ENCODE measurements at regions not wholly inside any gene's neighbourhood (a gene's known extent, or its start where the extent isn't known, plus 50 kb on each side); places are given as distances from the start of the nearest gene placed in this dataset.

DNA sequence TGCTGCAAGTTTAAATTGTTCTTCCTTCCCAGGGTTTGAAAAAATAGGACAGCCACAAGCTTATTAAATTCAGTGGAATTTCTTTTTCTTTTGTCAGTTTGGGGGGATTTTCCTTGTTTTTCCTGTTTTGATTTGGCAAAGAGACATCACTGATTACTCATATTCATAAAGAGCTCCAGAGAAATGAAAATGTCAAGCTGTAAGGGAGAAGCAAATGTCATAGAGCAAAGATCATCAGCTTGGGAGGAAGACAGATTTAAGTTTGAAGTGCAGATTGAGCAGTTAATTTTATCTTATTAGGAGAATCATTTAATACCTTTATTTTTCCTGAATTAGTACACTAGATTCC, 255.8 kb upstream of the PHYHIPL start (continued):
- TF ChIP-seq, protein P1, sequence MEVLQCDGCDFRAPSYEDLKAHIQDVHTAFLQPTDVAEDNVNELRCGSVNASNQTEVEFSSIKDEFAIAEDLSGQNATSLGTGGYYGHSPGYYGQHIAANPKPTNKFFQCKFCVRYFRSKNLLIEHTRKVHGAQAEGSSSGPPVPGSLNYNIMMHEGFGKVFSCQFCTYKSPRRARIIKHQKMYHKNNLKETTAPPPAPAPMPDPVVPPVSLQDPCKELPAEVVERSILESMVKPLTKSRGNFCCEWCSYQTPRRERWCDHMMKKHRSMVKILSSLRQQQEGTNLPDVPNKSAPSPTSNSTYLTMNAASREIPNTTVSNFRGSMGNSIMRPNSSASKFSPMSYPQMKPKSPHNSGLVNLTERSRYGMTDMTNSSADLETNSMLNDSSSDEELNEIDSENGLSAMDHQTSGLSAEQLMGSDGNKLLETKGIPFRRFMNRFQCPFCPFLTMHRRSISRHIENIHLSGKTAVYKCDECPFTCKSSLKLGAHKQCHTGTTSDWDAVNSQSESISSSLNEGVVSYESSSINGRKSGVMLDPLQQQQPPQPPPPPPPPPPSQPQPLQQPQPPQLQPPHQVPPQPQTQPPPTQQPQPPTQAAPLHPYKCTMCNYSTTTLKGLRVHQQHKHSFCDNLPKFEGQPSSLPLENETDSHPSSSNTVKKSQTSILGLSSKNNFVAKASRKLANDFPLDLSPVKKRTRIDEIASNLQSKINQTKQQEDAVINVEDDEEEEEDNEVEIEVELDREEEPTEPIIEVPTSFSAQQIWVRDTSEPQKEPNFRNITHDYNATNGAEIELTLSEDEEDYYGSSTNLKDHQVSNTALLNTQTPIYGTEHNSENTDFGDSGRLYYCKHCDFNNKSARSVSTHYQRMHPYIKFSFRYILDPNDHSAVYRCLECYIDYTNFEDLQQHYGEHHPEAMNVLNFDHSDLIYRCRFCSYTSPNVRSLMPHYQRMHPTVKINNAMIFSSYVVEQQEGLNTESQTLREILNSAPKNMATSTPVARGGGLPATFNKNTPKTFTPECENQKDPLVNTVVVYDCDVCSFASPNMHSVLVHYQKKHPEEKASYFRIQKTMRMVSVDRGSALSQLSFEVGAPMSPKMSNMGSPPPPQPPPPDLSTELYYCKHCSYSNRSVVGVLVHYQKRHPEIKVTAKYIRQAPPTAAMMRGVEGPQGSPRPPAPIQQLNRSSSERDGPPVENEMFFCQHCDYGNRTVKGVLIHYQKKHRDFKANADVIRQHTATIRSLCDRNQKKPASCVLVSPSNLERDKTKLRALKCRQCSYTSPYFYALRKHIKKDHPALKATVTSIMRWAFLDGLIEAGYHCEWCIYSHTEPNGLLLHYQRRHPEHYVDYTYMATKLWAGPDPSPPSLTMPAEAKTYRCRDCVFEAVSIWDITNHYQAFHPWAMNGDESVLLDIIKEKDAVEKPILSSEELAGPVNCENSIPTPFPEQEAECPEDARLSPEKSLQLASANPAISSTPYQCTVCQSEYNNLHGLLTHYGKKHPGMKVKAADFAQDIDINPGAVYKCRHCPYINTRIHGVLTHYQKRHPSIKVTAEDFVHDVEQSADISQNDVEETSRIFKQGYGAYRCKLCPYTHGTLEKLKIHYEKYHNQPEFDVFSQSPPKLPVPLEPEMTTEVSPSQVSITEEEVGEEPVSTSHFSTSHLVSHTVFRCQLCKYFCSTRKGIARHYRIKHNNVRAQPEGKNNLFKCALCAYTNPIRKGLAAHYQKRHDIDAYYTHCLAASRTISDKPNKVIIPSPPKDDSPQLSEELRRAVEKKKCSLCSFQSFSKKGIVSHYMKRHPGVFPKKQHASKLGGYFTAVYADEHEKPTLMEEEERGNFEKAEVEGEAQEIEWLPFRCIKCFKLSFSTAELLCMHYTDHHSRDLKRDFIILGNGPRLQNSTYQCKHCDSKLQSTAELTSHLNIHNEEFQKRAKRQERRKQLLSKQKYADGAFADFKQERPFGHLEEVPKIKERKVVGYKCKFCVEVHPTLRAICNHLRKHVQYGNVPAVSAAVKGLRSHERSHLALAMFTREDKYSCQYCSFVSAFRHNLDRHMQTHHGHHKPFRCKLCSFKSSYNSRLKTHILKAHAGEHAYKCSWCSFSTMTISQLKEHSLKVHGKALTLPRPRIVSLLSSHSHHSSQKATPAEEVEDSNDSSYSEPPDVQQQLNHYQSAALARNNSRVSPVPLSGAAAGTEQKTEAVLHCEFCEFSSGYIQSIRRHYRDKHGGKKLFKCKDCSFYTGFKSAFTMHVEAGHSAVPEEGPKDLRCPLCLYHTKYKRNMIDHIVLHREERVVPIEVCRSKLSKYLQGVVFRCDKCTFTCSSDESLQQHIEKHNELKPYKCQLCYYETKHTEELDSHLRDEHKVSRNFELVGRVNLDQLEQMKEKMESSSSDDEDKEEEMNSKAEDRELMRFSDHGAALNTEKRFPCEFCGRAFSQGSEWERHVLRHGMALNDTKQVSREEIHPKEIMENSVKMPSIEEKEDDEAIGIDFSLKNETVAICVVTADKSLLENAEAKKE (CRISPR knock-in tag; IDR thresholded peaks at IDR 0.05): no peak
- TF ChIP-seq EZH2 (IDR thresholded peaks at IDR 0.05; ENCODE audit: low read depth, unreplicated experiment) (no peak), ZNF114 (CRISPR knock-in tag; IDR thresholded peaks at IDR 0.05) (no peak)
- TF ChIP-seq, protein P2, sequence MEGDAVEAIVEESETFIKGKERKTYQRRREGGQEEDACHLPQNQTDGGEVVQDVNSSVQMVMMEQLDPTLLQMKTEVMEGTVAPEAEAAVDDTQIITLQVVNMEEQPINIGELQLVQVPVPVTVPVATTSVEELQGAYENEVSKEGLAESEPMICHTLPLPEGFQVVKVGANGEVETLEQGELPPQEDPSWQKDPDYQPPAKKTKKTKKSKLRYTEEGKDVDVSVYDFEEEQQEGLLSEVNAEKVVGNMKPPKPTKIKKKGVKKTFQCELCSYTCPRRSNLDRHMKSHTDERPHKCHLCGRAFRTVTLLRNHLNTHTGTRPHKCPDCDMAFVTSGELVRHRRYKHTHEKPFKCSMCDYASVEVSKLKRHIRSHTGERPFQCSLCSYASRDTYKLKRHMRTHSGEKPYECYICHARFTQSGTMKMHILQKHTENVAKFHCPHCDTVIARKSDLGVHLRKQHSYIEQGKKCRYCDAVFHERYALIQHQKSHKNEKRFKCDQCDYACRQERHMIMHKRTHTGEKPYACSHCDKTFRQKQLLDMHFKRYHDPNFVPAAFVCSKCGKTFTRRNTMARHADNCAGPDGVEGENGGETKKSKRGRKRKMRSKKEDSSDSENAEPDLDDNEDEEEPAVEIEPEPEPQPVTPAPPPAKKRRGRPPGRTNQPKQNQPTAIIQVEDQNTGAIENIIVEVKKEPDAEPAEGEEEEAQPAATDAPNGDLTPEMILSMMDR (conservative IDR thresholded peaks at IDR 0.05; ENCODE audit: low read depth in 2 of 2): no peak
- TF ChIP-seq, protein P3, sequence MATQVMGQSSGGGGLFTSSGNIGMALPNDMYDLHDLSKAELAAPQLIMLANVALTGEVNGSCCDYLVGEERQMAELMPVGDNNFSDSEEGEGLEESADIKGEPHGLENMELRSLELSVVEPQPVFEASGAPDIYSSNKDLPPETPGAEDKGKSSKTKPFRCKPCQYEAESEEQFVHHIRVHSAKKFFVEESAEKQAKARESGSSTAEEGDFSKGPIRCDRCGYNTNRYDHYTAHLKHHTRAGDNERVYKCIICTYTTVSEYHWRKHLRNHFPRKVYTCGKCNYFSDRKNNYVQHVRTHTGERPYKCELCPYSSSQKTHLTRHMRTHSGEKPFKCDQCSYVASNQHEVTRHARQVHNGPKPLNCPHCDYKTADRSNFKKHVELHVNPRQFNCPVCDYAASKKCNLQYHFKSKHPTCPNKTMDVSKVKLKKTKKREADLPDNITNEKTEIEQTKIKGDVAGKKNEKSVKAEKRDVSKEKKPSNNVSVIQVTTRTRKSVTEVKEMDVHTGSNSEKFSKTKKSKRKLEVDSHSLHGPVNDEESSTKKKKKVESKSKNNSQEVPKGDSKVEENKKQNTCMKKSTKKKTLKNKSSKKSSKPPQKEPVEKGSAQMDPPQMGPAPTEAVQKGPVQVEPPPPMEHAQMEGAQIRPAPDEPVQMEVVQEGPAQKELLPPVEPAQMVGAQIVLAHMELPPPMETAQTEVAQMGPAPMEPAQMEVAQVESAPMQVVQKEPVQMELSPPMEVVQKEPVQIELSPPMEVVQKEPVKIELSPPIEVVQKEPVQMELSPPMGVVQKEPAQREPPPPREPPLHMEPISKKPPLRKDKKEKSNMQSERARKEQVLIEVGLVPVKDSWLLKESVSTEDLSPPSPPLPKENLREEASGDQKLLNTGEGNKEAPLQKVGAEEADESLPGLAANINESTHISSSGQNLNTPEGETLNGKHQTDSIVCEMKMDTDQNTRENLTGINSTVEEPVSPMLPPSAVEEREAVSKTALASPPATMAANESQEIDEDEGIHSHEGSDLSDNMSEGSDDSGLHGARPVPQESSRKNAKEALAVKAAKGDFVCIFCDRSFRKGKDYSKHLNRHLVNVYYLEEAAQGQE (IDR thresholded peaks at IDR 0.05; ENCODE audit: unreplicated experiment): no peak

All from GM23338 (cell line).